HepG2 (cell line): ENCODE measurements at regions not wholly inside any gene's neighbourhood (a gene's known extent, or its start where the extent isn't known, plus 50 kb on each side); places are given as distances from the start of the nearest gene placed in this dataset.

Source experiments
- ATAC-seq: fragments of 200-7000 bp; cut with Tn5 transposase; 3 replicates; pipeline ENCODE4 v1.9.1; 2020; ENCODE audit warnings: mild to moderate bottlenecking, moderate library complexity
- BruUV-seq: library from RNA; stranded (reverse); fragments of 400-500 nt; replicated peaks from 2 replicates; lab custom pipeline; 2021; lab: Mats Ljungman, UMichigan
- CTCF ChIA-PET: fragments of 300-600 bp; formaldehyde crosslinking; extraction: SDS; loops from one replicate; lab custom pipeline; 2021; ENCODE audit warnings: low total read pairs, inconsistent platforms, low intra/inter-chr PET ratio; lab: Yijun Ruan, JAX
- POLR2A ChIA-PET: fragments of 350-600 bp; sonication (Branson Sonifier 250); formaldehyde crosslinking; loops from one replicate; lab custom pipeline; 2020; ENCODE audit warnings: antibody characterized with exemption, inconsistent platforms; lab: Yijun Ruan, JAX
- DNase-seq: peaks from one replicate; pipeline ENCODE4 v3.0.0-alpha.2; 2015; ENCODE audit warnings: low spot score
- FAIRE-seq: peaks from 3 replicates; lab custom pipeline; 2011; peaks lifted over from hg19 to GRCh38; lab: Jason Lieb, UNC
- H2AFZ ChIP-seq: one replicate; pipeline ENCODE4 v1.6.1; 2011; ENCODE audit warnings: low read length, inconsistent platforms
- H3K27ac ChIP-seq: fragments of 300-600 bp; 3 replicates; pipeline ENCODE4 v1.8.0; 2011; ENCODE audit warnings: mixed run types, mild to moderate bottlenecking, mixed read lengths, low read length, inconsistent platforms; ENCODE audit not compliant: insufficient read depth; ENCODE audit errors: extremely low read length
- H3K27me3 ChIP-seq, 2 experiments: fragments of 200-600 bp in 1 of 2; 2 replicates in 1 of 2; 3 replicates in 1 of 2; pipeline versions ENCODE4 v1.6.0 to v1.8.0; 2011; ENCODE audit warnings: low read length in 2 of 2, mild to moderate bottlenecking in 2 of 2, moderate library complexity in 2 of 2, inconsistent platforms in 1 of 2; ENCODE audit not compliant: insufficient read depth in 2 of 2, control insufficient read depth in 1 of 2
- H3K36me3 ChIP-seq, 2 experiments: fragments of 200-600 bp in 1 of 2; replicated peaks in 1 of 2; 2 replicates in 1 of 2; 3 replicates in 1 of 2; pipeline versions ENCODE4 v1.5.1 to v1.8.0; 2011; ENCODE audit warnings: low read length in 2 of 2, inconsistent platforms in 1 of 2; ENCODE audit not compliant: insufficient read depth in 2 of 2, control insufficient read depth in 1 of 2
- H3K4me1 ChIP-seq: 2 replicates; pipeline ENCODE4 v1.5.1; 2012; ENCODE audit warnings: low read length, inconsistent platforms; ENCODE audit not compliant: insufficient read depth
- H3K4me2 ChIP-seq: 2 replicates; pipeline ENCODE4 v1.6.0; 2011; ENCODE audit warnings: low read depth, low read length, inconsistent platforms
- H3K4me3 ChIP-seq, 3 experiments: fragments of 200-600 bp in 1 of 3; sonication (generic), shearing (Covaris generic) in 1 of 3; replicated peaks in 1 of 3; 2 replicates each; pipeline ENCODE4 v1.5.1; 2011 to 2016; ENCODE audit warnings: low read length in 3 of 3, inconsistent platforms in 2 of 3, low read depth in 2 of 3, mild to moderate bottlenecking in 2 of 3, control low read depth in 1 of 3, mixed read lengths in 1 of 3; ENCODE audit not compliant: insufficient read depth in 1 of 3
- H3K79me2 ChIP-seq: one replicate; pipeline ENCODE4 v1.6.1; 2011; ENCODE audit warnings: low read length, inconsistent platforms; ENCODE audit not compliant: insufficient read depth
- H3K9ac ChIP-seq: 2 replicates; pipeline ENCODE4 v1.6.0; 2011; ENCODE audit warnings: mild to moderate bottlenecking, low read depth, low read length, inconsistent platforms; ENCODE audit not compliant: insufficient read depth
- H3K9me3 ChIP-seq: 2 replicates; pipeline ENCODE4 v1.5.1; 2012; ENCODE audit warnings: mild to moderate bottlenecking, low read length
- H4K20me1 ChIP-seq: 2 replicates; pipeline ENCODE4 v1.6.0; 2011; ENCODE audit warnings: inconsistent platforms, mild to moderate bottlenecking, low read length, moderate library complexity; ENCODE audit not compliant: insufficient read depth
- CBFB ChIP-seq: sonication (generic); formaldehyde crosslinking; IDR thresholded peaks from 2 replicates; pipeline ENCODE4 v1.4.0; 2020; ENCODE audit warnings: missing genetic modification reagents
- CTCF ChIP-seq: sonication (generic); formaldehyde crosslinking; IDR thresholded peaks from 2 replicates; pipeline ENCODE4 v1.5.0; 2020; ENCODE audit warnings: mild to moderate bottlenecking, missing genetic modification reagents, moderate library complexity
- KDM3A ChIP-seq: IDR thresholded peaks from 2 replicates; pipeline ENCODE4 v1.6.1; 2018; ENCODE audit warnings: low read depth, missing compliant biosample characterization
- MTF2 ChIP-seq: sonication (generic); formaldehyde crosslinking; IDR thresholded peaks from 2 replicates; pipeline ENCODE4 v1.5.0; 2020; ENCODE audit warnings: missing genetic modification reagents, borderline replicate concordance
- RFXANK ChIP-seq: IDR thresholded peaks from 2 replicates; pipeline ENCODE4 v1.6.1; 2016
- SP1 ChIP-seq, 2 experiments: fragments of 450-650 bp in 1 of 2; sonication (generic) in 1 of 2; formaldehyde crosslinking in 1 of 2; IDR thresholded peaks; 2 replicates each; pipeline versions ENCODE4 v1.4.0 to v1.6.1; 2016 to 2020; ENCODE audit warnings: missing genetic modification reagents in 1 of 2
- STAG1 ChIP-seq: sonication (generic); formaldehyde crosslinking; IDR thresholded peaks from 2 replicates; pipeline ENCODE4 v1.4.0; 2020; ENCODE audit warnings: missing genetic modification reagents
- THRA ChIP-seq: sonication (generic); formaldehyde crosslinking; IDR thresholded peaks from 2 replicates; pipeline ENCODE4 v1.4.0; 2020; ENCODE audit warnings: missing genetic modification reagents, borderline replicate concordance
- ZNF646 ChIP-seq: sonication (generic); formaldehyde crosslinking; IDR thresholded peaks from 2 replicates; pipeline ENCODE4 v1.9.0; 2021; ENCODE audit warnings: mild to moderate bottlenecking, missing genetic modification reagents
- ZSCAN22 ChIP-seq: sonication (generic); formaldehyde crosslinking; IDR thresholded peaks from 2 replicates; pipeline ENCODE4 v1.4.0; 2020; ENCODE audit warnings: mild to moderate bottlenecking, missing genetic modification reagents
- WGBS: methylation state at CpG from one replicate; pipeline ENCODE4 v1.1.6; 2017; ENCODE audit warnings: low lambda C conversion rate; 5-methylcytosine and 5-hydroxymethylcytosine counted together
- in situ Hi-C: cut with HindIII; loops from 2 replicates; pipeline ENCODE4 v1.10.0; 2017; ENCODE audit warnings: low pct_unique_long_range_greater_than_20kb; ENCODE audit not compliant: extremely low pct_ligation_motif_present
- intact Hi-C: fragments of 100-400 bp; cut with micrococcal nuclease; formaldehyde crosslinking; loops from one replicate; pipeline ENCODE4 v1.10.0; 2022; ENCODE audit not compliant: unreplicated experiment

GRCh38 chr6:7003041-7003440, 104.7 kb upstream of the RREB1 start:
- ChIA-PET CTCF (no interaction called here), POLR2A (no interaction called here)
- no peaks in the 10 kb centered on the region for H4K20me1 ChIP-seq
- H3K79me2 ChIP-seq, result no peaks in the 10 kb centered on the region
- no peaks in the 10 kb centered on the region for H3K36me3 ChIP-seq
- H3K9me3 ChIP-seq, result no peaks in the 10 kb centered on the region
- BruUV-seq, result no TSS peak
- in situ Hi-C loops (no loop called here), intact Hi-C loops (no loop called here)
- TF ChIP-seq STAG1 (CRISPR knock-in tag), result no peak
- TF ChIP-seq SP1 (IDR thresholded peaks at IDR 0.05), result no peak
- TF ChIP-seq SP1 (CRISPR knock-in tag; IDR thresholded peaks at IDR 0.05), result no peak
- TF ChIP-seq THRA, result no peak
- no peak for TF ChIP-seq CBFB (CRISPR knock-in tag)
- TF ChIP-seq ZNF646, result no peak
- no peak for TF ChIP-seq KDM3A (CRISPR knock-in tag)
- no peak for TF ChIP-seq ZSCAN22 (CRISPR knock-in tag)
- TF ChIP-seq RFXANK (CRISPR knock-in tag), result no peak
- TF ChIP-seq CTCF (CRISPR knock-in tag), result no peak
- TF ChIP-seq MTF2 (CRISPR knock-in tag), result no peak
- DNase-seq (no peak), FAIRE-seq (no peak), ATAC-seq (no peak)
- H2AFZ ChIP-seq, result no peak overlapping the region
- WGBS, result 40% methylated on average over 9 of the region's 9 CpGs
- no peak overlapping the region for H3K27ac ChIP-seq
- no peak overlapping the region for H3K9ac ChIP-seq
- no peak overlapping the region for H3K4me2 ChIP-seq
- peaks cover 0 to 5% of the 10 kb centered on the region in 2 experiments; a peak in 3 of 5 replicates for H3K27me3 ChIP-seq
- H3K4me1 ChIP-seq, result peaks cover 7% of the 10 kb centered on the region
- H3K4me3 ChIP-seq, result no peak overlapping the region
